VCaP (cell line): ENCODE measurements at regions not wholly inside any gene's neighbourhood (a gene's known extent, or its start where the extent isn't known, plus 50 kb on each side); places are given as distances from the start of the nearest gene placed in this dataset.

ENCODE experiments used
- H3K27ac ChIP-seq: fragments of 450-650 bp; 2 replicates; pipeline ENCODE4 v1.5.1; 2017
- CTCF ChIP-seq: fragments of 450-650 bp; conservative IDR thresholded peaks from 2 replicates; pipeline ENCODE4 v1.5.1; 2017; ENCODE audit warnings: mild to moderate bottlenecking, moderate library complexity

GRCh38 chr6:74654296-74654695 lies 551.6 kb downstream of the COL12A1 start:
- no peak overlapping the region for H3K27ac ChIP-seq
- TF ChIP-seq CTCF: no peak

GRCh38 chr6:74651948-74652842 lies 553.7 kb downstream of the COL12A1 start:
- H3K27ac ChIP-seq: no peak overlapping the region
- no peak for TF ChIP-seq CTCF

GRCh38 chr6:74650668-74651067 lies 555.2 kb downstream of the COL12A1 start:
- H3K27ac ChIP-seq: no peak overlapping the region
- TF ChIP-seq CTCF: no peak

GRCh38 chr6:74646461-74646860 lies 559.4 kb downstream of the COL12A1 start:
- TF ChIP-seq CTCF: no peak
- no peak overlapping the region for H3K27ac ChIP-seq

GRCh38 chr6:74645108-74645849 lies 560.6 kb downstream of the COL12A1 start:
- TF ChIP-seq CTCF: no peak
- H3K27ac ChIP-seq: no peak overlapping the region

- no peak overlapping the region for H3K27ac ChIP-seq
- no peak for TF ChIP-seq CTCF
Observed at GRCh38 chr6:74642101-74642500, 563.8 kb downstream of the COL12A1 start.

GRCh38 chr6:74638412-74638811 lies 567.4 kb downstream of the COL12A1 start:
- no peak overlapping the region for H3K27ac ChIP-seq
- no peak for TF ChIP-seq CTCF
